ENCODE measurements at regions not wholly inside any gene's neighbourhood (a gene's known extent, or its start where the extent isn't known, plus 50 kb on each side); places are given as distances from the start of the nearest gene placed in this dataset.

GRCh38 chr10:107657851-107658250, 493.3 kb upstream of the SORCS1 start:
- Histone ChIP-seq H3K9ac (ENCODE audit: low read depth, low read length) (no peak overlapping the region), H3K27ac (ENCODE audit: low read depth, low read length) (no peak overlapping the region), H3K4me3 (ENCODE audit: low read depth, low read length) (no peak overlapping the region), H3K4me1 (ENCODE audit: control insufficient read depth, insufficient read depth, low read length) (no peaks in the 10 kb centered on the region), H3K27me3 (ENCODE audit: control insufficient read depth, insufficient read depth, low read length) (no peaks in the 10 kb centered on the region), H3K36me3 (ENCODE audit: control insufficient read depth, insufficient read depth, low read length) (no peaks in the 10 kb centered on the region), H3K9me3 (ENCODE audit: control insufficient read depth, insufficient read depth, low read length) (no peaks in the 10 kb centered on the region)

GRCh38 chr10:107656932-107657331, 492.4 kb upstream of the SORCS1 start:
- H3K27me3 ChIP-seq (ENCODE audit: control insufficient read depth, insufficient read depth, low read length) = no peaks in the 10 kb centered on the region
- no peaks in the 10 kb centered on the region for H3K36me3 ChIP-seq (ENCODE audit: control insufficient read depth, insufficient read depth, low read length)
- H3K4me3 ChIP-seq (ENCODE audit: low read depth, low read length) = no peak overlapping the region
- H3K9me3 ChIP-seq (ENCODE audit: control insufficient read depth, insufficient read depth, low read length) = no peaks in the 10 kb centered on the region
- no peak overlapping the region for H3K9ac ChIP-seq (ENCODE audit: low read depth, low read length)
- H3K4me1 ChIP-seq (ENCODE audit: control insufficient read depth, insufficient read depth, low read length) = no peaks in the 10 kb centered on the region
- no peak overlapping the region for H3K27ac ChIP-seq (ENCODE audit: low read depth, low read length)

- no peaks in the 10 kb centered on the region for H3K4me1 ChIP-seq (ENCODE audit: control insufficient read depth, insufficient read depth, low read length)
- no peaks in the 10 kb centered on the region for H3K27me3 ChIP-seq (ENCODE audit: control insufficient read depth, insufficient read depth, low read length)
- H3K4me3 ChIP-seq (ENCODE audit: low read depth, low read length) = no peak overlapping the region
- H3K27ac ChIP-seq (ENCODE audit: low read depth, low read length) = no peak overlapping the region
- H3K36me3 ChIP-seq (ENCODE audit: control insufficient read depth, insufficient read depth, low read length) = no peaks in the 10 kb centered on the region
- H3K9ac ChIP-seq (ENCODE audit: low read depth, low read length) = no peak overlapping the region
- no peaks in the 10 kb centered on the region for H3K9me3 ChIP-seq (ENCODE audit: control insufficient read depth, insufficient read depth, low read length)
Observed at GRCh38 chr10:107653832-107654287, 489.4 kb upstream of the SORCS1 start.

GRCh38 chr10:107650939-107651338, 486.4 kb upstream of the SORCS1 start:
- H3K27ac ChIP-seq (ENCODE audit: low read depth, low read length) = no peak overlapping the region
- H3K36me3 ChIP-seq (ENCODE audit: control insufficient read depth, insufficient read depth, low read length) = no peaks in the 10 kb centered on the region
- H3K9ac ChIP-seq (ENCODE audit: low read depth, low read length) = no peak overlapping the region
- H3K4me3 ChIP-seq (ENCODE audit: low read depth, low read length) = no peak overlapping the region
- no peaks in the 10 kb centered on the region for H3K9me3 ChIP-seq (ENCODE audit: control insufficient read depth, insufficient read depth, low read length)
- no peaks in the 10 kb centered on the region for H3K27me3 ChIP-seq (ENCODE audit: control insufficient read depth, insufficient read depth, low read length)
- H3K4me1 ChIP-seq (ENCODE audit: control insufficient read depth, insufficient read depth, low read length) = no peaks in the 10 kb centered on the region

- no peaks in the 10 kb centered on the region for H3K27me3 ChIP-seq (ENCODE audit: control insufficient read depth, insufficient read depth, low read length)
- H3K27ac ChIP-seq (ENCODE audit: low read depth, low read length) = no peak overlapping the region
- H3K9me3 ChIP-seq (ENCODE audit: control insufficient read depth, insufficient read depth, low read length) = no peaks in the 10 kb centered on the region
- no peaks in the 10 kb centered on the region for H3K36me3 ChIP-seq (ENCODE audit: control insufficient read depth, insufficient read depth, low read length)
- no peaks in the 10 kb centered on the region for H3K4me1 ChIP-seq (ENCODE audit: control insufficient read depth, insufficient read depth, low read length)
- no peak overlapping the region for H3K4me3 ChIP-seq (ENCODE audit: low read depth, low read length)
- H3K9ac ChIP-seq (ENCODE audit: low read depth, low read length) = no peak overlapping the region
Observed at GRCh38 chr10:107649249-107649648, 484.7 kb upstream of the SORCS1 start.

- no peaks in the 10 kb centered on the region for H3K9me3 ChIP-seq (ENCODE audit: control insufficient read depth, insufficient read depth, low read length)
- no peaks in the 10 kb centered on the region for H3K36me3 ChIP-seq (ENCODE audit: control insufficient read depth, insufficient read depth, low read length)
- no peaks in the 10 kb centered on the region for H3K4me1 ChIP-seq (ENCODE audit: control insufficient read depth, insufficient read depth, low read length)
- H3K4me3 ChIP-seq (ENCODE audit: low read depth, low read length) = no peak overlapping the region
- H3K27ac ChIP-seq (ENCODE audit: low read depth, low read length) = no peak overlapping the region
- no peaks in the 10 kb centered on the region for H3K27me3 ChIP-seq (ENCODE audit: control insufficient read depth, insufficient read depth, low read length)
- H3K9ac ChIP-seq (ENCODE audit: low read depth, low read length) = no peak overlapping the region
Observed at GRCh38 chr10:107647462-107647861, 483.0 kb upstream of the SORCS1 start.

- no peaks in the 10 kb centered on the region for H3K36me3 ChIP-seq (ENCODE audit: control insufficient read depth, insufficient read depth, low read length)
- no peaks in the 10 kb centered on the region for H3K4me1 ChIP-seq (ENCODE audit: control insufficient read depth, insufficient read depth, low read length)
- H3K27me3 ChIP-seq (ENCODE audit: control insufficient read depth, insufficient read depth, low read length) = no peaks in the 10 kb centered on the region
- no peak overlapping the region for H3K4me3 ChIP-seq (ENCODE audit: low read depth, low read length)
- H3K27ac ChIP-seq (ENCODE audit: low read depth, low read length) = no peak overlapping the region
- no peaks in the 10 kb centered on the region for H3K9me3 ChIP-seq (ENCODE audit: control insufficient read depth, insufficient read depth, low read length)
- H3K9ac ChIP-seq (ENCODE audit: low read depth, low read length) = no peak overlapping the region
Observed at GRCh38 chr10:107631876-107632275, 467.4 kb upstream of the SORCS1 start.

- Histone ChIP-seq H3K9ac (ENCODE audit: low read depth, low read length) (no peak overlapping the region), H3K27me3 (ENCODE audit: control insufficient read depth, insufficient read depth, low read length) (no peaks in the 10 kb centered on the region), H3K27ac (ENCODE audit: low read depth, low read length) (no peak overlapping the region), H3K9me3 (ENCODE audit: control insufficient read depth, insufficient read depth, low read length) (no peaks in the 10 kb centered on the region), H3K36me3 (ENCODE audit: control insufficient read depth, insufficient read depth, low read length) (no peaks in the 10 kb centered on the region), H3K4me3 (ENCODE audit: low read depth, low read length) (no peak overlapping the region), H3K4me1 (ENCODE audit: control insufficient read depth, insufficient read depth, low read length) (no peaks in the 10 kb centered on the region)
Observed at GRCh38 chr10:107626862-107627261, 462.4 kb upstream of the SORCS1 start.

- Histone ChIP-seq H3K36me3 (ENCODE audit: control insufficient read depth, insufficient read depth, low read length) (no peaks in the 10 kb centered on the region), H3K27ac (ENCODE audit: low read depth, low read length) (no peak overlapping the region), H3K9me3 (ENCODE audit: control insufficient read depth, insufficient read depth, low read length) (no peaks in the 10 kb centered on the region), H3K9ac (ENCODE audit: low read depth, low read length) (no peak overlapping the region), H3K27me3 (ENCODE audit: control insufficient read depth, insufficient read depth, low read length) (no peaks in the 10 kb centered on the region), H3K4me3 (ENCODE audit: low read depth, low read length) (no peak overlapping the region), H3K4me1 (ENCODE audit: control insufficient read depth, insufficient read depth, low read length) (0 out of 2 replicates have a peak, but pooled peaks cover 7% of the 10 kb centered on the region)
Observed at GRCh38 chr10:107623292-107623691, 458.8 kb upstream of the SORCS1 start.

- no peaks in the 10 kb centered on the region for H3K27me3 ChIP-seq (ENCODE audit: control insufficient read depth, insufficient read depth, low read length)
- no peak overlapping the region for H3K27ac ChIP-seq (ENCODE audit: low read depth, low read length)
- H3K9ac ChIP-seq (ENCODE audit: low read depth, low read length) = no peak overlapping the region
- H3K9me3 ChIP-seq (ENCODE audit: control insufficient read depth, insufficient read depth, low read length) = no peaks in the 10 kb centered on the region
- H3K4me3 ChIP-seq (ENCODE audit: low read depth, low read length) = no peak overlapping the region
- H3K4me1 ChIP-seq (ENCODE audit: control insufficient read depth, insufficient read depth, low read length) = 0 out of 2 replicates have a peak, but pooled peaks cover 7% of the 10 kb centered on the region
- H3K36me3 ChIP-seq (ENCODE audit: control insufficient read depth, insufficient read depth, low read length) = no peaks in the 10 kb centered on the region
Observed at GRCh38 chr10:107619139-107619538, 454.6 kb upstream of the SORCS1 start.

GRCh38 chr10:107618504-107618994, 454.0 kb upstream of the SORCS1 start:
- Histone ChIP-seq H3K4me1 (ENCODE audit: control insufficient read depth, insufficient read depth, low read length) (0 out of 2 replicates have a peak, but pooled peaks cover 7% of the 10 kb centered on the region), H3K27ac (ENCODE audit: low read depth, low read length) (no peak overlapping the region), H3K9me3 (ENCODE audit: control insufficient read depth, insufficient read depth, low read length) (no peaks in the 10 kb centered on the region), H3K9ac (ENCODE audit: low read depth, low read length) (no peak overlapping the region), H3K27me3 (ENCODE audit: control insufficient read depth, insufficient read depth, low read length) (no peaks in the 10 kb centered on the region), H3K36me3 (ENCODE audit: control insufficient read depth, insufficient read depth, low read length) (no peaks in the 10 kb centered on the region), H3K4me3 (ENCODE audit: low read depth, low read length) (no peak overlapping the region)

Measured in HUES48 (cell line).